NCI-H1694 (cell line): ENCODE measurements at regions not wholly inside any gene's neighbourhood (a gene's known extent, or its start where the extent isn't known, plus 50 kb on each side); places are given as distances from the start of the nearest gene placed in this dataset.

Experiments used
- DNase-seq: peaks from one replicate; lab custom pipeline; 2025; lab: John Stamatoyannopoulos, UW

GRCh38 chr2:146496248-146496647, 1348.6 kb upstream of the ACVR2A start:
- no peak for DNase-seq

GRCh38 chr2:146489386-146489785, 1355.4 kb upstream of the ACVR2A start:
- DNase-seq = no peak

GRCh38 chr2:146481629-146482028, 1363.2 kb upstream of the ACVR2A start:
- no peak for DNase-seq

GRCh38 chr2:146477383-146477782, 1367.4 kb upstream of the ACVR2A start:
- DNase-seq = no peak

DNA sequence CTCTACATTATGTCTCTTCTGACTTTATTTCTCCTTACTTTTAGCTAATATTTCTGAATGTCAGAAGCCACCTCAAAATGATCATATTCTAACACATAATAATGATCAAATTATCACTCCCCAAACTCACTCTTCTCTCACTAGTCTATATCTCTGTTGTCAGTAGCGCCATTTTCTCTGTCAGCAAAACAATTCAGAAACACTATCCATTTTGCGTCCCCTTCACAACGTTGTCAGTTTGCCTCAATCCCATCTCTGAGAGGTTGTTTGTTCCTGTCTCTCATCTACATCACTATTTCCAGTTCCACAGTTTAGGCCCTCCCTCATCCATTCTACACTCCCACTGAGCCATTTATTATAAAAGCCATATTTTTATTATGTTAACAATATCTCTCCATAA, 1376.3 kb upstream of the ACVR2A start:
- no peak for DNase-seq

DNA sequence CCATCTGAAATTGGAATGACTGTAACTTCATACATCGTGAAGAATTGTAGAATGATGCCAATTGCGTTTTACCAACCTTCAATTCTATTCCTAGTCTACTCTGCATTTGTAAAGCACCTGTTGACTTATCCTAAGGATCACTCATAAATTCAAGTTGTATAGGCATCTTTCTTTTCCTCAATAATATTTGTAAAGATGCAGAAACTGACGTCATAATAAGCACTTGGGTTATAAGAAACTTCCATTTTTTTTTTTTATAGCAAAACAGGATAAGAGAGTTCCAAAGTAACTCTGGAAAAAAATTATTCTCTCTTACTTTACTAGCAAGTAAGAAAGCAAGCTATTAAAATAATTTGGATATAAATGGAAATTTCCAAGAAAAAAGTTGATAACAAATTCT, 1377.4 kb upstream of the ACVR2A start:
- no peak for DNase-seq

DNA sequence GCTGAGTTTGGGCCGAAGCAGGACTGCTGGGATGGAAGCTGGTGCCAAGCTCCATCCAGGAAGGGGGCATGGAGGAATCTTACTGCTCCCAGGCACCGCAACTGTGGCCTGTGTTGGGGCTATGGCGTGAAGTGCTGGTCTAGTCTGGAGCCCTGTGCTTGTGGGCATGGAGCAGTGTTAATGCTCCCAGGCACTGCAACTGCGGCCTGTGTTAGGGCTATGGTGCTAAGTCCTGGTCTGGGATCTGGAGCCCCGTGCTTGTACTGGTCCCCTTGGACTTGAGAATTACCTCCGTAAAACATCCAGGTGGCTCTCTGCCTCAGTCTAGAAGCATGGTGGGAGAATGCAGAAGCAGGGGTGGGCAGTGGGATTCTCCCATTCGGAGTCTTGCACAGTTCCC, 1379.4 kb upstream of the ACVR2A start:
- no peak for DNase-seq

- no peak for DNase-seq
These were observed 1383.8 kb upstream of the ACVR2A start for GRCh38 chr2:146461068-146461467.

DNA sequence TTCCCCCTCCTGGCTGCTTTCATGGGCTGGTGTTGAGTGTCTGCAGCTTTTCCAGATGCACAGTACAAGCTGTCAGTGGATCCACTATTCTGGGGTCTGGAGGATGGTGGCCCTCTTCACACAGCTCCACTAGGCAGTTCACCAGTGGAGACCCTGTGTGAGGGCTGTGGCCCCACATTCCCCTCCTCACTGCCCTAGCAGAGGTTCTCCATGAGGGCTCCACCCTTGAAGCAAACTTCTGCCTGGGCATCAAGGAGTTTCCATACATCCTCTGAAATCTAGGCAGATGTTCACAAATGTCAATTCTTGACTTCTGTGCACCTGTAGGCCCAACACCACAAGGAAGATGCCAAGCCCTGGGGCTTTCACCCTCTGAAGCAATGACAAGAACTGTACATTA, 1386.2 kb upstream of the ACVR2A start:
- no peak for DNase-seq

GRCh38 chr2:146457221-146457620, 1387.6 kb upstream of the ACVR2A start:
- DNase-seq = no peak

- no peak for DNase-seq
These were observed 1389.5 kb upstream of the ACVR2A start for GRCh38 chr2:146455325-146455724.

GRCh38 chr2:146451972-146452371, 1392.9 kb upstream of the ACVR2A start:
- DNase-seq = no peak

GRCh38 chr2:146450131-146450530, 1394.7 kb upstream of the ACVR2A start:
- DNase-seq = no peak

GRCh38 chr2:146444987-146445386, 1399.8 kb upstream of the ACVR2A start:
- DNase-seq = no peak

GRCh38 chr2:146444085-146444484, 1400.7 kb upstream of the ACVR2A start:
- DNase-seq = no peak

DNA sequence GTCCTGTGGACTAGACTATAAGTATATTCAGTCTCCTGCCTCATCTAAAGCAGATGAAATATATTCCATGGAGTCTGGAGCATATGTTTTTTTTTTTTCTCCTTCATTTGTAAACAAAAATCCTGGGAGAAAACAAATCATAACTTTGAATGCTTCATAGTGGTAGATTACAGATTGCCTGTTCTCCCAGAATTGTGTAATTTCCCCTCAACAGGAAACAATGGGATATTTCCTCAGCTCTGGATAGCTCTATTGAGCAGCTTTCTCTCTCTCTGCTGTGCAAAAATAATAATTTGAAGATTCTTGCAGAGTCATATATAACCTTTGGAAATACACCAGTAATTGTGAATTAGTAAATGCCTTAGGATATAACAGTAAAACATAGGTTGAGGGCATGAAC, 1406.6 kb upstream of the ACVR2A start:
- no peak for DNase-seq

DNA sequence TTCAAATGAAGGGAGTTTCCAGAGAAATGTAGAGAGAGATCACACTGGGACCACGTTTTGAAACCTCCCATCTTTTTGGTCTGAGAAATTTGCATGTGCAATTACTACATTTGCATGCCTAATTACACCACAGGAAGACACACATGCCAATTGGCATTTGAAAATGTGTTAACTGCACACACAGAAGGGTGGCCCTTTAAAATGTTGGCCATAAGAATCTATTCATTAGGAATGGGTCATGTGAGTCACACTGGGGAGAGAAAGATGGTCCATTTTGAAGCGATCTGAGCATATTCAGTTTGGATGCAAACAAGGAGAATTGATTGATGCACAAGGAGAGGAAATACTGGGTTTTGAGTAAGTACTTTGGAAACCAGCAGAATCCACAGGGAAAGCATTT, 1407.1 kb upstream of the ACVR2A start:
- DNase-seq = no peak

GRCh38 chr2:146433116-146433875, 1411.5 kb upstream of the ACVR2A start:
- no peak for DNase-seq

DNA sequence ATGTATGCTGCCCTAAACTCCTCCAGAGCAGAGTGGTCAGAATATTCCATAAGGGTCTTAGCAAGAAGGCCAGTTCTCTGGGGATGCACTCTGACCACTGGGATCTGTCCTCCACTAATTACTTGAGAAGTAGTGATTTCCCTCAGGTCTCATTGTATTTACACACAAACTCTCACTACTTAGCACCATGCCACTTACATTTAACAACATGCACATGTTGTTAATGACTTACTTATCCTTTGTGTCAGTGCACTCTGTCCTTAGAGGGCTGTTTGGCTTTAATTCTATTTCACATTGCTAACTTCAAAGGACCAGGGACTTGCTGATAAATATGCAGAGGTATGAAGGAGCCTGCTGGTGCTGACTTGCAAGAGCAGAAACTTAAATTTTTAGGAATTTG, 1415.5 kb upstream of the ACVR2A start:
- no peak for DNase-seq

DNA sequence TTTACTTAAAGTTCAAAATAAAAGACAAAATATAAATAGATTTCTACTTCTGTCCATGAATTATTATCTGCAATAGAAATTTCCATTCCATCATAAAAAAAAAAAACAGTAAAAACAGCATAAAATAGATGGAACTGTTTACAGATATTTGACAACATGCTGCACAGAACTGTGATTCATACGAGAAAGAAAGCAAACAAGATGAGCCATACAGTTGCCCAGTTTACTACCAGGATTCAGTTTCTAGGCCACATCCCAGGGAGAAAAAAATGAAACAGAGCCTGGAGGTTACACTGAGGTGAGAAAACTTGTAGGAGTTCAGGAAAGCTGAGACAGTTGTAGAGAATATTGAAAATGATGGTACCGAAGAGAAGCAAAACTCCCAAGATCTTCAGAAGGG, 1426.9 kb upstream of the ACVR2A start:
- no peak for DNase-seq

DNA sequence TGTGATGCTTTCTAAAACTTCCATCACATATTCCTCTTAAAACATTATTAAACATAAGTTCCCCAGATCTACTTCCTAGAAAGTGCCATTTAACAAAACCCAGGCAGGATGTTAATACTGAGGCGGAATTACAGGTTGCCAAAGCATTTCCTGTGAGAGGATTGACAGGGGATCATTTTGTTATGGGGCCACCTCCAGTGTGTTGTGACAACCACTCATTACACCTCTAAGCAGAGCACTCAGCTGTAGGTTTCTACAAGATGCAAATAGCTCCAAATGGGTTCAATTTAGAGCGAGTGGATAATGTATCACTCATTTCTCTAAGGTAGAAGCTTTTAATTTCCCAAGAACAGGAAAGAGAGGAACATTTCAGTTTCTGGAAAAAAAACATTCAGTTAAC, 1429.5 kb upstream of the ACVR2A start:
- DNase-seq = no peak

DNA sequence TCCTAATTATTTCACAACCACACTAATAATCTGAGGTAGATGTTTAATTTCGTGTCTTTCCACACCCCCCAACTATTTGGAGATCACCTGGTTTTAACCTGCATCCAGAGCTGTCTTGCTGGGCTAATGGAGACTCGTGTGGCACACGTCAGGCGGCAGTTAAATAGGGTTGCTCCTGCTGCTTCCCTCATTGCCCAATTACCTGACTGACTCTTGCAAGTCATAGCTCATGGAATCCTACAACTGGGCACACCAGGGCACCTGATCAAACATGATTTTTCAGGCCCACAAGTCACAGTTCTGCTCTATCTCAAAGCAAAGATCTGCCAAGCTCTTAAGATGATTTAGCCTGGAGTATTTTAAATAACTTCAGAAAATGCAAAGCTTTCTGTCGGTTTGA, 1430.4 kb upstream of the ACVR2A start:
- no peak for DNase-seq

- DNase-seq = no peak
These were observed 1431.7 kb upstream of the ACVR2A start for GRCh38 chr2:146413086-146413610.

GRCh38 chr2:146412625-146413024, 1432.2 kb upstream of the ACVR2A start:
- no peak for DNase-seq
